ENCODE measurements at regions not wholly inside any gene's neighbourhood (a gene's known extent, or its start where the extent isn't known, plus 50 kb on each side); places are given as distances from the start of the nearest gene placed in this dataset.

DNA sequence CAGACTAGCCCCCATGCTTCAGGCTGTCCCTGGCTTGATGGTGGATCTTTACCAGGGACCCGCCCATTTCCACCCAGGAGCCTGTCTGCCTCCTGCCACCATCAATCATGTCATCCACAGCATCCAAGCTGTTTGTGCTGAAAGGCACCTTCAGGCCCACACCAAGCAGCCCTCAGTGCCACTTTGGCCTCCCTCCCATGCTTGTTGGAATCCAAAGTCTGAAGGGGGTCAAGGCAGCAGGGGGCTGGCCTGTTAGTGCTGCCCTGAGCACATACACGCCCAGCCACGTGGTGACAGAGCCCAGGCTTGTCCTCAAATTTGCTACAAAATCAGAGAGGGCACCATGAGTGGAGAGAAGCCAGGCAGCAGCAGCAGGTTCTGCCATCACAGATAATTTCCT is 1146.8 kb downstream of the FSCB start:
- no peak for TF ChIP-seq EZH2 (IDR thresholded peaks at IDR 0.05; ENCODE audit: borderline replicate concordance, insufficient read depth, low read depth, low read length, poor library complexity, severe bottlenecking)
- TF ChIP-seq, protein P1, sequence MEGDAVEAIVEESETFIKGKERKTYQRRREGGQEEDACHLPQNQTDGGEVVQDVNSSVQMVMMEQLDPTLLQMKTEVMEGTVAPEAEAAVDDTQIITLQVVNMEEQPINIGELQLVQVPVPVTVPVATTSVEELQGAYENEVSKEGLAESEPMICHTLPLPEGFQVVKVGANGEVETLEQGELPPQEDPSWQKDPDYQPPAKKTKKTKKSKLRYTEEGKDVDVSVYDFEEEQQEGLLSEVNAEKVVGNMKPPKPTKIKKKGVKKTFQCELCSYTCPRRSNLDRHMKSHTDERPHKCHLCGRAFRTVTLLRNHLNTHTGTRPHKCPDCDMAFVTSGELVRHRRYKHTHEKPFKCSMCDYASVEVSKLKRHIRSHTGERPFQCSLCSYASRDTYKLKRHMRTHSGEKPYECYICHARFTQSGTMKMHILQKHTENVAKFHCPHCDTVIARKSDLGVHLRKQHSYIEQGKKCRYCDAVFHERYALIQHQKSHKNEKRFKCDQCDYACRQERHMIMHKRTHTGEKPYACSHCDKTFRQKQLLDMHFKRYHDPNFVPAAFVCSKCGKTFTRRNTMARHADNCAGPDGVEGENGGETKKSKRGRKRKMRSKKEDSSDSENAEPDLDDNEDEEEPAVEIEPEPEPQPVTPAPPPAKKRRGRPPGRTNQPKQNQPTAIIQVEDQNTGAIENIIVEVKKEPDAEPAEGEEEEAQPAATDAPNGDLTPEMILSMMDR (IDR thresholded peaks at IDR 0.05), result no peak

Measured in B cell (primary cell).